HCT116 (cell line): ENCODE measurements at regions not wholly inside any gene's neighbourhood (a gene's known extent, or its start where the extent isn't known, plus 50 kb on each side); places are given as distances from the start of the nearest gene placed in this dataset.

Source experiments
- CEBPB ChIP-seq: IDR thresholded peaks from 2 replicates; pipeline ENCODE4 v1.6.1; 2012; ENCODE audit warnings: low read depth
- EGR1 ChIP-seq: IDR thresholded peaks from 2 replicates; pipeline ENCODE4 v1.6.1; 2012; ENCODE audit warnings: low read depth
- EZH2 ChIP-seq: fragments of 200-600 bp; sonication (generic); IDR thresholded peaks from 2 replicates; pipeline ENCODE4 v1.6.1; 2017; ENCODE audit warnings: antibody characterized with exemption, mixed run types
- POLR2A ChIP-seq: IDR thresholded peaks from 2 replicates; pipeline ENCODE4 v1.7.0; 2011; ENCODE audit warnings: borderline replicate concordance; ENCODE audit not compliant: insufficient read depth, insufficient read length; ENCODE audit errors: extremely low read depth
- SIN3A ChIP-seq: IDR thresholded peaks from 2 replicates; pipeline ENCODE4 v1.6.1; 2012; ENCODE audit warnings: low read depth
- TF ChIP-seq, protein P1 (sequence below), 3 experiments: fragments of 200-600 bp in 1 of 3; sonication (generic) in 1 of 3; IDR thresholded peaks in 2 of 3; conservative IDR thresholded peaks in 1 of 3; 2 replicates each; pipeline ENCODE4 v1.5.1; 2012 to 2017; ENCODE audit warnings: low read depth in 2 of 3, low read length in 2 of 3, antibody characterized with exemption in 1 of 3, borderline replicate concordance in 1 of 3, control low read depth in 1 of 3, mild to moderate bottlenecking in 1 of 3, mixed read lengths in 1 of 3, mixed run types in 1 of 3, moderate library complexity in 1 of 3; ENCODE audit not compliant: insufficient read depth in 1 of 3
- TF ChIP-seq, protein P2 (sequence below): IDR thresholded peaks from 2 replicates; pipeline ENCODE4 v1.6.1; 2012

DNA sequence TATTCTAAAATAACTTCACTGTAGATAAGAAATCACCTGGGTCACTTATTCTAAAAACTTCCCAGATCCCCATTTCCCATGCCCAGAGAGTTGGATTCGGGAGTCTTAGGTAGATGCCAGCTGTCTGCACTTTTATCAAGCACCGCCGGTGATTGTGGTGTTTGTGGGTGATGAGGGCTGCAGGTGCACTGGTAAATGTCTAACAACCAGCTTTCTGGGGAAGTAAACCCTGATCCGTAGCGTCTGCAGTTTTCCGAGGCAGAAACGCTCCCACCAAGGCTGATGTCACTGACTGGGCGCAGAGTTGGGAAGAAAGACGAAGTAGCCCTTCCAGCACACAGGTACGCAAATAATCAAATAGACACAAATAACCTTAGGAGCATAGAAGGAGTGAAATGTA lies 152.2 kb upstream of the KCNG1 start:
- TF ChIP-seq POLR2A (no peak), EGR1 (no peak), EZH2 (no peak), CEBPB (no peak), SIN3A (no peak)
- TF ChIP-seq, protein P1, sequence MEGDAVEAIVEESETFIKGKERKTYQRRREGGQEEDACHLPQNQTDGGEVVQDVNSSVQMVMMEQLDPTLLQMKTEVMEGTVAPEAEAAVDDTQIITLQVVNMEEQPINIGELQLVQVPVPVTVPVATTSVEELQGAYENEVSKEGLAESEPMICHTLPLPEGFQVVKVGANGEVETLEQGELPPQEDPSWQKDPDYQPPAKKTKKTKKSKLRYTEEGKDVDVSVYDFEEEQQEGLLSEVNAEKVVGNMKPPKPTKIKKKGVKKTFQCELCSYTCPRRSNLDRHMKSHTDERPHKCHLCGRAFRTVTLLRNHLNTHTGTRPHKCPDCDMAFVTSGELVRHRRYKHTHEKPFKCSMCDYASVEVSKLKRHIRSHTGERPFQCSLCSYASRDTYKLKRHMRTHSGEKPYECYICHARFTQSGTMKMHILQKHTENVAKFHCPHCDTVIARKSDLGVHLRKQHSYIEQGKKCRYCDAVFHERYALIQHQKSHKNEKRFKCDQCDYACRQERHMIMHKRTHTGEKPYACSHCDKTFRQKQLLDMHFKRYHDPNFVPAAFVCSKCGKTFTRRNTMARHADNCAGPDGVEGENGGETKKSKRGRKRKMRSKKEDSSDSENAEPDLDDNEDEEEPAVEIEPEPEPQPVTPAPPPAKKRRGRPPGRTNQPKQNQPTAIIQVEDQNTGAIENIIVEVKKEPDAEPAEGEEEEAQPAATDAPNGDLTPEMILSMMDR (IDR thresholded peaks at IDR 0.05 in 2 of 3, conservative IDR thresholded peaks at IDR 0.05 in 1 of 3; ENCODE audit: borderline replicate concordance in 1 of 3, insufficient read depth in 1 of 3, low read depth in 2 of 3, low read length in 2 of 3), result no peak
- TF ChIP-seq, protein P2, sequence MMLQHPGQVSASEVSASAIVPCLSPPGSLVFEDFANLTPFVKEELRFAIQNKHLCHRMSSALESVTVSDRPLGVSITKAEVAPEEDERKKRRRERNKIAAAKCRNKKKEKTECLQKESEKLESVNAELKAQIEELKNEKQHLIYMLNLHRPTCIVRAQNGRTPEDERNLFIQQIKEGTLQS, result no peak
